Thymus (tissue), 11 donors: ENCODE measurements at regions not wholly inside any gene's neighbourhood (a gene's known extent, or its start where the extent isn't known, plus 50 kb on each side); places are given as distances from the start of the nearest gene placed in this dataset.

ENCODE experiments used
- DNase-seq, 9 donors: peaks; one replicate each; pipeline ENCODE4 v3.0.0-alpha.2; 2013; ENCODE audit warnings: low spot score in 9 of 9, low read depth in 6 of 9, missing footprints in 1 of 9
- H3K27ac ChIP-seq, 2 donors: one replicate each; pipeline ENCODE4 v1.5.1; 2013; ENCODE audit warnings: control low read depth in 1 of 2, low read depth in 1 of 2, low read length in 1 of 2, mild to moderate bottlenecking in 1 of 2, moderate library complexity in 1 of 2
- H3K27me3 ChIP-seq, 2 donors: one replicate each; pipeline ENCODE4 v1.5.1; 2013; ENCODE audit warnings: low read length in 1 of 2; ENCODE audit not compliant: control insufficient read depth in 2 of 2, insufficient read depth in 1 of 2
- H3K36me3 ChIP-seq, 2 donors: one replicate each; pipeline ENCODE4 v1.5.1; 2013; ENCODE audit warnings: low read length in 1 of 2, mild to moderate bottlenecking in 1 of 2, moderate library complexity in 1 of 2; ENCODE audit not compliant: control insufficient read depth in 2 of 2, insufficient read depth in 2 of 2
- H3K4me1 ChIP-seq, 2 donors: one replicate each; pipeline ENCODE4 v1.5.1; 2013; ENCODE audit warnings: low read length in 2 of 2; ENCODE audit not compliant: control insufficient read depth in 2 of 2, insufficient read depth in 2 of 2
- H3K4me3 ChIP-seq, 2 donors: one replicate each; pipeline ENCODE4 v1.5.1; 2013; ENCODE audit warnings: low read length in 2 of 2, control low read depth in 1 of 2, mild to moderate bottlenecking in 1 of 2
- H3K9me3 ChIP-seq, 2 donors: one replicate each; pipeline ENCODE4 v1.5.1; 2013; ENCODE audit warnings: low read length in 1 of 2, mild to moderate bottlenecking in 1 of 2; ENCODE audit not compliant: control insufficient read depth in 2 of 2, insufficient read depth in 1 of 2
- WGBS: extraction: QIAGEN DNeasy Blood & Tissue Kit; methylation state at CpG from one replicate; pipeline ENCODE4 v1.1.7; 2013; 5-methylcytosine and 5-hydroxymethylcytosine counted together
- donor health status: healthy.

DNA sequence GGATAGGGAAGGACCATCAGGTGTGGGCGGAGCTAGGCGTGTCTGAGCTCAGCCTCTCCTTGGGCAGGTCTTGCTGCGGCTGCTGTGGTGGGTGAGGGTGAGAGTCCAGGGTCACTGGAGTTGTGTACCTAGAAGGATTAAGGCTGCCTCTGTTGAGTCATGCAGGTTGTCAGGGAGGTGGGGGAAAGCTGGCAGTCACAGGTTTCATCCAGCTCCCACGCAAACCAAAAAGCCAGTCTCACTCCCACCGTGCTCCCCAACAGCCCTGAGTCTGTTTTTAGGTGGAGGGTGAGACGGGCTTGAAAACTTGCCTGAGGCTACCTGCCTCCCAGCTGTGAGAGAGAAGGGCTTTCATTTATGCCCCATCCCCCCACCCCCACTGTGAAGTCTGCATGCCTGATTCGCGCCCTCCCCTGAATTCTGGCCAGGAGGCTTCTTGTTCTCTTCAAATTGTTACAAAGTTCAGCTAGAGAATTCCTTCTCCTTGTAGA, 161.5 kb downstream of the MYLK4 start:
- no peaks in the 10 kb centered on the region for H3K27me3 ChIP-seq
- H3K36me3 ChIP-seq, result no peaks in the 10 kb centered on the region

DNA sequence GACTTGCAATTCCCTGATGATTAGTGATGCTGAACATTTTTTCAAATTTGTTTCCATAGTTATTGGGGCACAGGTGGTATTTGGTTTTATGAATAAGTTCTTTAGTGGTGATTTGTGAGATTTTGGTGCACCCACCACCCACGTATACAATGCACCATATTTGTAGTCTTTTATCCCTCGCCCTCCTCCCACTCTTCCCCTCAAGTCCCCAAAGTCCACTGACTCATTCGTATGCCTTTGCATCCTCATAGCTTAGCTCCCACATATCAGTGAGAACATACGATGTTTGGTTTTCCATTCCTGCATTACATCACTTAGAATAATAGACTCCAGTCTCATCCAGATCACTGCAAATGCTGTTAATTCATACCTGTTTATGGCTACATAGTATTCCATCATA, 167.3 kb downstream of the MYLK4 start:
- H3K27ac ChIP-seq, result no peak overlapping the region
- no peaks in the 10 kb centered on the region for H3K27me3 ChIP-seq
- H3K4me1 ChIP-seq, result no peaks in the 10 kb centered on the region
- no peak overlapping the region for H3K4me3 ChIP-seq
- no peak for DNase-seq
- H3K9me3 ChIP-seq, result no peaks in the 10 kb centered on the region
- H3K36me3 ChIP-seq, result no peaks in the 10 kb centered on the region
- 88% methylated on average over 4 of the region's 4 CpGs for WGBS

More for the DNA sequence above, 161.5 kb downstream of the MYLK4 start:
- WGBS, result 92% methylated on average over 8 of the region's 8 CpGs
- H3K4me1 ChIP-seq, result no peaks in the 10 kb centered on the region
- DNase-seq, result no peak
- no peaks in the 10 kb centered on the region for H3K9me3 ChIP-seq
- no peak overlapping the region for H3K27ac ChIP-seq
- H3K4me3 ChIP-seq, result no peak overlapping the region

GRCh38 chr6:2582268-2582667, 168.5 kb downstream of the MYLK4 start:
- H3K4me3 ChIP-seq, result no peak overlapping the region
- no peak for DNase-seq
- H3K27me3 ChIP-seq, result no peaks in the 10 kb centered on the region
- H3K36me3 ChIP-seq, result no peaks in the 10 kb centered on the region
- WGBS, result 93% methylated on average over 6 of the region's 6 CpGs
- H3K4me1 ChIP-seq, result no peaks in the 10 kb centered on the region
- no peak overlapping the region for H3K27ac ChIP-seq
- no peaks in the 10 kb centered on the region for H3K9me3 ChIP-seq

- Histone ChIP-seq H3K4me1 (no peaks in the 10 kb centered on the region), H3K9me3 (no peaks in the 10 kb centered on the region), H3K27me3 (no peaks in the 10 kb centered on the region), H3K27ac (no peak overlapping the region), H3K36me3 (no peaks in the 10 kb centered on the region), H3K4me3 (no peak overlapping the region)
- WGBS, result 100% methylated on average over 2 of the region's 2 CpGs
- no peak for DNase-seq
These were observed 169.1 kb downstream of the MYLK4 start for GRCh38 chr6:2581611-2582010.

DNA sequence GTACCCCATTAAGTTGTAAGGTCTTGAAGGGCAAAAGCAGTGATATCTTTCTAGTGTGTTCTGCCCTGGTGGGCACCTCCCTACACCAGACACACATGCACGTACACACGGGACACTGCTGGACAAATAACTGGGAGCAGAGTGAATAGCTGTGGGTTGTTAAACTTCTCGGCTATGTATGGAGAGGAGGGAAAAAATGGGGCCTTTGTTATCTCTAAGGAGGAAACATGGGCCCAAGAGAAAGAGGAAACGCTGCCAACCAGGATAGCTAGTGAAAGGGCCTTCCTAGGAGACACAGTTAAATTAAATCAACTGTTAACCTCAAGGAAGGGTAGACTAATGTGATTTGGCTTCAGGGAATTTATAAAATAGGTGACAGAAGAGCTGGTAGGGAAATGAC, 169.7 kb downstream of the MYLK4 start:
- Histone ChIP-seq H3K4me3 (no peak overlapping the region), H3K36me3 (no peaks in the 10 kb centered on the region), H3K27ac (no peak overlapping the region), H3K4me1 (no peaks in the 10 kb centered on the region), H3K9me3 (no peaks in the 10 kb centered on the region), H3K27me3 (no peaks in the 10 kb centered on the region)
- 94% methylated on average over 4 of the region's 4 CpGs for WGBS
- DNase-seq, result no peak

DNA sequence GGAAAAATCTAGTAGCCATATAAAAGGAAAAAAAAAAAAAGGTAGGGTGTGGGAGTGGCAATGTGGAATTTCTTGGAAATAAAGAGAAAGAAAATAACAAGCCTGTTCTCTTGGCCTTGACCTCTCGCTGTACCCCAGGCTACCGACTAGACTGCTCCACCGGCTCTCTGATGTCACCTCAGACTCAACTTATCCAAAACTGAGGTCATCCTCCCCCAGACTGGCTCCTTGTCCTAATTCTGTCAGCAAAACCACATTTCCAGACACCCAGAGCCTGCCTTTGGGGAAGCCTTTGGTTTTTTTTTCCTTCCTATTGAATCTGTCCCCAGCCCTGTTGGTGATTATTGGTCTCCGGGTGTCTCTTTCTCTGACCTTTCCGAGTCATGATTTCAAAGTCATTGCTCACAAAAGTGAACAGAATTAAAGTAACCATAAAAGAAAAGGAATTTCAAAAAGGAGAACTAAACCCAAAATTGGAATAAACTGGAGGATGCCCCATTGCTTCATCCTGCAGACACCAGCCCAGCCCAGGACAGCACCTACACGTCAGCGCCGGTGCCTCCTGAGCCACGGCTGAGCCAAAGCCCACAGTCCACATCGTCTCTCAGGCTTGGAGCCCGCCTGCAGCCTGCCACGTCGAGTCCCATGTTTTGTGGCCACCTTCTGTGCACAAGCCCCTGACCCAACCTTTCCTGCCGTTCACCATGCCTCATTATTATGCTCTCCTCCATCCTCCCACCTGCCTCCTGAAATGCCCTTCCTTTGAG, 170.7 kb downstream of the MYLK4 start:
- DNase-seq, result no peak
- 97% methylated on average over 14 of the region's 14 CpGs for WGBS
- H3K9me3 ChIP-seq, result no peaks in the 10 kb centered on the region
- H3K27me3 ChIP-seq, result no peaks in the 10 kb centered on the region
- no peak overlapping the region for H3K27ac ChIP-seq
- no peak overlapping the region for H3K4me3 ChIP-seq
- H3K36me3 ChIP-seq, result no peaks in the 10 kb centered on the region
- no peaks in the 10 kb centered on the region for H3K4me1 ChIP-seq

GRCh38 chr6:2579241-2579761, 171.4 kb downstream of the MYLK4 start:
- WGBS, result 96% methylated on average over 16 of the region's 16 CpGs
- no peak for DNase-seq
- H3K27ac ChIP-seq, result no peak overlapping the region

DNA sequence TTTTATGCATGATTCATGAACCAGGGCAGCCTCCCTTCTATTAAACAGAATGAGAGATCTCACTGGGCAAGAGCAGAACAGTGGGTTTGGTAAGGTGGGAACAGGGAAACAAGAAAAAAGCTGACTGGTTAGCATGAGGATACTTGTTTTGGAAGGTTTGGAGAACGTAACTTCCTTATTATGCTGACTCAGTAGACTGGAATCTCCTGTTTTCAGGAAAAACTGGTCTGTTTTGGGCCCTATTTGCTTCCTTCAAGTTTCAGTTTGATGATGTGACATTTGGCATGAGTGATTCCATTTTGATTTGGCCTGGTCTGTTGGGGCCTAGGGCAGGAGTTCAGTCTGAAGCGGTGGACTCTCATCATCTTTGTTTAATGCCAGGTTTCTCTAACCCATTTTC, 172.0 kb downstream of the MYLK4 start:
- no peak overlapping the region for H3K27ac ChIP-seq
- no peaks in the 10 kb centered on the region for H3K27me3 ChIP-seq
- H3K36me3 ChIP-seq, result no peaks in the 10 kb centered on the region
- no peaks in the 10 kb centered on the region for H3K9me3 ChIP-seq
- whole genome bisulfite sequencing, result 93% methylated on average over 2 of the region's 2 CpGs
- H3K4me1 ChIP-seq, result no peaks in the 10 kb centered on the region
- DNase-seq, result no peak
- no peak overlapping the region for H3K4me3 ChIP-seq

More at GRCh38 chr6:2579241-2579761, 171.4 kb downstream of the MYLK4 start:
- Histone ChIP-seq H3K4me3 (no peak overlapping the region), H3K4me1 (no peaks in the 10 kb centered on the region), H3K9me3 (no peaks in the 10 kb centered on the region), H3K36me3 (no peaks in the 10 kb centered on the region), H3K27me3 (no peaks in the 10 kb centered on the region)

GRCh38 chr6:2576499-2576898, 174.2 kb downstream of the MYLK4 start:
- H3K36me3 ChIP-seq, result no peaks in the 10 kb centered on the region
- H3K27me3 ChIP-seq, result no peaks in the 10 kb centered on the region
- no peaks in the 10 kb centered on the region for H3K9me3 ChIP-seq
- no peak for DNase-seq
- H3K4me3 ChIP-seq, result no peak overlapping the region
- 88% methylated on average over 3 of the region's 3 CpGs for WGBS
- no peaks in the 10 kb centered on the region for H3K4me1 ChIP-seq
- H3K27ac ChIP-seq, result no peak overlapping the region
